Tibial nerve (tissue), 4 donors: ENCODE measurements at regions not wholly inside any gene's neighbourhood (a gene's known extent, or its start where the extent isn't known, plus 50 kb on each side); places are given as distances from the start of the nearest gene placed in this dataset.

ENCODE experiments used
- EP300 ChIP-seq, 2 donors: sonication (generic); formaldehyde crosslinking; IDR thresholded peaks; one replicate each; pipeline ENCODE4 v1.6.1; 2017; ENCODE audit warnings: antibody characterized with exemption in 2 of 2, mild to moderate bottlenecking in 1 of 2
- POLR2A ChIP-seq, 2 donors: fragments of 450-650 bp; IDR thresholded peaks; one replicate each; pipeline ENCODE4 v1.6.1; 2017; ENCODE audit warnings: antibody characterized with exemption in 2 of 2, mild to moderate bottlenecking in 2 of 2, moderate library complexity in 2 of 2
- TF ChIP-seq, protein P1 (sequence below), 5 experiments: fragments of 200-600 bp in 3 of 5; fragments of 450-650 bp in 2 of 5; sonication (generic) in 3 of 5; IDR thresholded peaks; one replicate each; pipeline ENCODE4 v1.5.1; 2016 to 2019; ENCODE audit warnings: antibody characterized with exemption in 5 of 5, mild to moderate bottlenecking in 3 of 5, moderate library complexity in 2 of 5

DNA sequence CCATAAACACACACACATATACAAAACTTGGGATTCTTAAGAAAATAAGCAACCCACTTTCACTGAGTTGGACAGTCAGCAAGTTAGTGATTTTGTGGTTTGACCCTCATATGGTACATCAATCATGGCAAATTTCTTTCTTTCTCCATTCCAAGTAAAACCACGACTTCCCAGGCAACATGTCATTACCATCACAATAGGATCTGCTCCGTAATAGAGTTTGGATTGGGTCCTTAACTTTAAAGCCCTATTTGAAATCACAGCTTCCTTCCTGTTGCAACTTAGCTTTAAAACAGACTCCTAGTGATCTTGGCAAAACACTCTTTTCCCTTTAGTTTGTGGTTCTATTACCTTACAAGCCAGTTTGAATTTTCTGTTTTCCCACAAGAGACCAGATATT, 483.6 kb downstream of the INHBA start:
- TF ChIP-seq, protein P1, sequence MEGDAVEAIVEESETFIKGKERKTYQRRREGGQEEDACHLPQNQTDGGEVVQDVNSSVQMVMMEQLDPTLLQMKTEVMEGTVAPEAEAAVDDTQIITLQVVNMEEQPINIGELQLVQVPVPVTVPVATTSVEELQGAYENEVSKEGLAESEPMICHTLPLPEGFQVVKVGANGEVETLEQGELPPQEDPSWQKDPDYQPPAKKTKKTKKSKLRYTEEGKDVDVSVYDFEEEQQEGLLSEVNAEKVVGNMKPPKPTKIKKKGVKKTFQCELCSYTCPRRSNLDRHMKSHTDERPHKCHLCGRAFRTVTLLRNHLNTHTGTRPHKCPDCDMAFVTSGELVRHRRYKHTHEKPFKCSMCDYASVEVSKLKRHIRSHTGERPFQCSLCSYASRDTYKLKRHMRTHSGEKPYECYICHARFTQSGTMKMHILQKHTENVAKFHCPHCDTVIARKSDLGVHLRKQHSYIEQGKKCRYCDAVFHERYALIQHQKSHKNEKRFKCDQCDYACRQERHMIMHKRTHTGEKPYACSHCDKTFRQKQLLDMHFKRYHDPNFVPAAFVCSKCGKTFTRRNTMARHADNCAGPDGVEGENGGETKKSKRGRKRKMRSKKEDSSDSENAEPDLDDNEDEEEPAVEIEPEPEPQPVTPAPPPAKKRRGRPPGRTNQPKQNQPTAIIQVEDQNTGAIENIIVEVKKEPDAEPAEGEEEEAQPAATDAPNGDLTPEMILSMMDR (IDR thresholded peaks at IDR 0.05) = no peak
- TF ChIP-seq POLR2A (IDR thresholded peaks at IDR 0.05) = no peak
- TF ChIP-seq EP300 (IDR thresholded peaks at IDR 0.05) = no peak
